ENCODE measurements at regions not wholly inside any gene's neighbourhood (a gene's known extent, or its start where the extent isn't known, plus 50 kb on each side); places are given as distances from the start of the nearest gene placed in this dataset.

GRCh38 chr11:79957702-79958101 lies 516.9 kb upstream of the TENM4 start:
- Histone ChIP-seq H2AFZ (replicated peaks; ENCODE audit: low read length, poor library complexity) (no peak overlapping the region), H2AK5ac (ENCODE audit: low read depth, low read length) (no peak overlapping the region), H2BK20ac (ENCODE audit: low read depth, low read length) (no peak overlapping the region), H3K4me1 (ENCODE audit: control insufficient read depth, insufficient read depth, low read length) (no peaks in the 10 kb centered on the region), H4K8ac (ENCODE audit: low read depth in 2 of 2, low read length in 2 of 2) (no peak overlapping the region), H3K4me3 (ENCODE audit: insufficient read depth, low read depth, low read length) (no peak overlapping the region), H2BK5ac (ENCODE audit: low read depth, low read length, poor library complexity, severe bottlenecking) (no peak overlapping the region), H3K36me3 (ENCODE audit: control insufficient read depth, insufficient read depth, low read length) (no peaks in the 10 kb centered on the region), H3K23ac (ENCODE audit: low read depth, low read length) (no peak overlapping the region), H3K14ac (replicated peaks; ENCODE audit: low read depth, low read length) (no peak overlapping the region), H3K27me3 (ENCODE audit: control insufficient read depth, insufficient read depth, low read length) (no peaks in the 10 kb centered on the region; the same call in 1 of the 2 replicates), H3K9ac (ENCODE audit: low read depth, low read length) (no peak overlapping the region), H3K4ac (ENCODE audit: low read depth, low read length) (no peak overlapping the region), H3K56ac (ENCODE audit: extremely low read depth, insufficient read depth, low read length) (no peak overlapping the region), H3K18ac (ENCODE audit: low read depth, low read length) (no peak overlapping the region), H3K27ac (ENCODE audit: insufficient read depth, low read length) (no peak overlapping the region), H3K9me1 (ENCODE audit: insufficient read depth, low read length) (no peaks in the 10 kb centered on the region), H4K20me1 (ENCODE audit: insufficient read depth, low read length) (no peaks in the 10 kb centered on the region), H3K79me1 (ENCODE audit: low read depth in 1 of 2, low read length in 2 of 2) (no peaks in the 10 kb centered on the region), H2AK9ac (replicated peaks; ENCODE audit: low read depth, low read length, poor library complexity) (no peak overlapping the region), H3K4me2 (ENCODE audit: low read depth, low read length) (no peak overlapping the region), H2BK120ac (ENCODE audit: low read depth, low read length) (no peak overlapping the region), H4K5ac (ENCODE audit: low read depth, low read length) (no peak overlapping the region), H3K9me3 (ENCODE audit: control insufficient read depth, insufficient read depth, low read length) (peaks cover 3% of the 10 kb centered on the region), H4K91ac (ENCODE audit: insufficient read depth, low read depth, low read length) (no peak overlapping the region), H2BK15ac (ENCODE audit: low read depth, low read length) (no peak overlapping the region)
- dilution Hi-C loops (cut with HindIII; ENCODE audit: low sequenced_read_pairs, unreplicated experiment) (no loop called here), intact Hi-C loops (cut with micrococcal nuclease) (no loop called here), in situ Hi-C loops (cut with MboI; ENCODE audit: low sequenced_read_pairs) (no loop called here)
- CTCF ChIA-PET = no interaction called here
- ATAC-seq (ENCODE audit: low read depth) (no peak), DNase-seq (no peak)
- BruUV-seq (replicated peaks) = no TSS peak
- TF ChIP-seq MXI1 (IDR thresholded peaks at IDR 0.05; ENCODE audit: borderline replicate concordance, low read depth, low read length) = no peak
- POLR2A ChIA-PET (ENCODE audit: unreplicated experiment) = no interaction called here
